HuH-7.5 (cell line): ENCODE measurements at regions not wholly inside any gene's neighbourhood (a gene's known extent, or its start where the extent isn't known, plus 50 kb on each side); places are given as distances from the start of the nearest gene placed in this dataset.
A peak's percentile ranks its signal among the peaks of the same experiment; 100 is the strongest.

Source experiments
- DNase-seq: peaks from one replicate; pipeline ENCODE4 v3.0.0; 2011; ENCODE audit warnings: low spot score

DNA sequence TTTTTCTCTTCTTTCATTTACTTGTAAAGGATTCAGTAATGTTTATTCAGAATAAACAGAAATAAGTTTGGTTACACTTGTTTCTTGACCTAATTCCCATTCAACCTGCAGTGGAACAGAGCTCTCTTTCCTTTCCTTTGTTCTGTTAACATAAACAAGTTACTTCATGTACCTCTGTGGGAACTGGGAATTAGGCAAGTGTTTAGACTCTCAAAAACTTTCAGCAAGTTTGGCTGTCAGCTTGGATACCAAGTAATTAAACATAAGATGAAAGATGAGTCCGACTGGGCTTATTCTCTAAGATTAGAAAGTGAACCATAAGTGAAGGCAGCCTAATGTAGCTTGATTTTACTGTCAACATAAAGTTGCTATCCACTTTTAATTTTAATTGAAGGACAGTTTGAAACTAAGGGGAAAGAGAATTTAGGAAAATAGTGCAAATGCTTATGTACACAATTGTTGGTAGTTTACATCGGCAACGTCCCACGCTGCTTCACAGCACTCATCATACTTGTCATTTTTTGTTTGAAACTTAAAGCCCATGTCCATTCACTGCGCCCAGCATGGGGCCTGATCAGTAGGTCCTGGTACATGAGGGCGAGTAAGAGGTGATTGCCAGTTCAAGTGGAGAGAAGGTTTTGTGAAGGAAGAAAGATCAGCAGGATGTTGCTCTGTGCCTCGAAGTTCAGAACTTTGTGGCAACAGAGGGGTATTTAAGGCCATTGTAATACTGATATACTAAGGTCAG lies 113.0 kb downstream of the PLEKHG1 start:
- no peak for DNase-seq

DNA sequence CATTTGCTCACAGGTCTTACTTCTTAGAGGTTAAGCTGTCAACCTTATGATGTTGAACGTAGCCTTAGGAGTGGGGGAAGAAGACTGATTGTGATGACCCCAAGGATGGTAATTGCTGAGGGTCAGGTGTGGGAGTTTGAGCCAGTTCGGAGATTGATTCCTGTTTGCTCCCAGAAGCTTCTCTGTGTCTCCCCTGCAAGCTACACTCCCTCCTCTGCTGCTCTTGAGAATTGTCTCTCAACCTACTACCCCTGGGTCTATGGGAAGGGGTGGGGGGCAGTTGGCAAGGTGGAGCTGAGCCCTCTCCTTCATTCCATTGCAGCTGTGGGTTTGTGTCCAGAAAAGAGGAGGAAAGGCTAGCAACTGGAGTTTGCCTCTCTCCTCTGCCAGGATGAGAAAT lies 113.8 kb downstream of the PLEKHG1 start:
- DNase-seq: no peak

DNA sequence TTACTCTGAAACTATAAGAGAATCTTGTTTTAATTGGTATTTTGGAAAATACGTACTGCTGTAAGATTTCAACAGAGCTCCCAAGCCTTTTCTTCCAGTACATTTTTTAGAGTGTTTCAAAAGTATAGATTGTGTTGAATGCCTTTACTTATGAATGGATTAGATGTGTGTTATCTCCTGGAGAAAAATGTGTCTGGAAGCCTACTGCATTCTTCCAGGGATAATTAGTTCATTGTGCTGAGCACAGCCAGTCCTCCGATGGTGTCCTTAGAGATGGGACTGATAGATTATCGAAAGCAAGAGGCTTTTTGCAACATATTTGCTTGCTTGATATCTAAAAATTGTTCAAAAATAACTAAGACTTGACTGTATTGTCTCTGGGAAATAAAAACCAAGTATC lies 114.2 kb downstream of the PLEKHG1 start:
- no peak for DNase-seq

DNA sequence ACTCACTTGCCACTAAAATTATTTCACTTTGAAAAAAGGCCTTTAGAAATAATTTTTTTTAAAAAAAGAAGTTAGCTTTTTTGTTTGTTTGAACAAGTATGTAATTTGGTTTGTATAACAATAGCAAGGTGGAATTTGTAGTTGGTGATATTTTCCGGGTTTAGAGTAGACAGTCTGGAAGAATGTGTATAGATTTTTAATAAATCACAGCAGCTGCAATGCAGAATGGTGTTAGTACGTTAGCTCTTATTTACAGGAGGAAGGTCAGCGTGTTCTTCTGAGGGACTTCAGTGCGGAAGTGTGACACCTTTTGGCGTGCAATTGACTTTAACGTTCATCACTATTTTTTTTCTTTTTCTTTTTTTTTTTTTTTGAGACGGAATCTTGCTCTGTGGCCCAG lies 115.4 kb downstream of the PLEKHG1 start:
- DNase-seq: no peak

DNA sequence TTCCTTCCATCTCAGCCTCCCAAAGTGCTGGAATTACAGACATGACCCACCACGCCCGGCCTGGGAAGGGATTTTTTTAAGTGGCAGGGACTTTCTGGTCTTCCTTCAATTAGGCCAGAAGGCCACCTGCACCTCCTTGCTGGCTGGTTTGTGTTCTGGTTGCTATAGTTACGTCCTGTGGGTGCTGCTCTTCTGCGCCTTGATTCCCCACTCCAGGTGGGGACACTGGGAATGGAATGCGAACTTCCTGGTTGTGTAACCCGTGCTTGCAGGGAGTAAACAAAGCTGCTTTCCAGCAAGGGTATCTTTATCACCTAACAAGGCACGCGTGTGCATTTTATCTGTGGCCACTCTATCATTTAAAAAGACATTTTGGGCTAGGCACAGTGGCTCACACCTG lies 117.7 kb downstream of the PLEKHG1 start:
- DNase-seq: peak; percentile 66

DNA sequence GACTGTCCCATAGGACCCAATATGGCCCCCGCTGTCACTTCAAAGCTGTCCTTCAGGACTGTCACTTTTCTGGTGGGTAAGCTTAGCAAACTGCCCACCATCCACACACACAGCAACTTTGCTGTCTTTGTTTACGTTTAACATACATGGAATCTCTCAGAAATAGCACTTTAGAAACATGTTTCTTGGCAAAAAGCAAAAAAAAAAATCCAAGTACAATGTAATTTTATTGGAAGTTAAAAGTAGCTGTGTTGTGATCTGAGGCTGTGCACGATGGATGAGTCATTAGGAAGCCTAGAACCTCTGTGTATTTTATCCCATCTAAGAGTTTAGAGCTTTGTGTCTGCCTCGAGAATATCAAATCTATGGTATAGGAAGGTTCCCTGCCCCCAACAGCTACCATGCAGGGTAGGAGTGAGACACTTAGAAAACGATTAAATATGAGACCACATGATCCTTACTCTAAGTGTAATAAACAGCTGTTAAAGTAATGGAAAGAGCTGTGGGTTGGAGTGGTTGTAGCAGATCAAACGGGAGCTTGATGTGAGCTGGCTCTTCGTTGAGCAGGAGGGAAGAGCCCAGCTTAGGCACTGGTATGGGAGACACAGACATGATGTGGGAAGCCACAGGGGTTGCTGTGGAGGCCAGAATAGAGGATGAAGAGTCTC lies 119.5 kb downstream of the PLEKHG1 start:
- DNase-seq: no peak

DNA sequence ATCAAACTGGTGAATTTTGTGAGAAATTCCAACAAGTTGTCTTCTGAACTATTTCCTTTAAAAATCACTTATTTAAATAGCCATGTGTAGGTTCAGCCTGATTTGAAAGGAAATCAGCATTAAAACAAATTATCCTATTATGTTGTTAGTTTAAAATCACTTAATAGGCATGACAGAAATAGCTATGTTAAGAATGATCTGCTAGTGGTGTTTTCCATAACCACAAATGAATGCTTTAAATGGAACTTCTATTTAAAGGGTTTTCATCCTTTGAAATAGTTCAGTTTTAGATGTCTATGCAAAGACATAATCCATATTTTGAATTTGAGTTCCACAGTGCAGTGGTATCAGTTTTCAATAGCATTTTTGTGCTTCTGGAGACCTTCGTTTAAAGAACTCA lies 120.1 kb downstream of the PLEKHG1 start:
- no peak for DNase-seq

DNA sequence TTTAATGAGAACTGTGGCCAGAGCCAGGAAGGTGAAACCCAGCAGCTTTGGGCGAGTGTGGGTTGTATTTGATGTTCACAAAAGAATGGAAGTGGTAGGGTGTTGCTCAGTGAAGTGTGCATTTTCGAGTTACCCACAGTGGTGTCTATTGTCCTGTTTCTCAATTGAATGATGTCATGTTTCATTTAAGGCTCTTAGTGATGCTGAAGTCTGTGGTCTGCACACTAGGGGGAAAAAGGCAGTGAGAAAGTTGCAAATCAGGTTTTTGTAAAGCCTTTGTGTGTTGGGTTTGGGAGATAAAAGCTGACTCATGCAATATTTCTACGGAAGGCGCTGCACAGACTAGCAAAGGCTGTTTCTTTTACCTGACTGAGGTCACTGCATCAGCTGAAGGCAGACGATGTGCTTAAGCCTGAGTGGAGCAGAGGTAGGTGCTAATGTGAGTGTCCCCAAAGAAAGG lies 121.1 kb downstream of the PLEKHG1 start:
- DNase-seq: no peak

DNA sequence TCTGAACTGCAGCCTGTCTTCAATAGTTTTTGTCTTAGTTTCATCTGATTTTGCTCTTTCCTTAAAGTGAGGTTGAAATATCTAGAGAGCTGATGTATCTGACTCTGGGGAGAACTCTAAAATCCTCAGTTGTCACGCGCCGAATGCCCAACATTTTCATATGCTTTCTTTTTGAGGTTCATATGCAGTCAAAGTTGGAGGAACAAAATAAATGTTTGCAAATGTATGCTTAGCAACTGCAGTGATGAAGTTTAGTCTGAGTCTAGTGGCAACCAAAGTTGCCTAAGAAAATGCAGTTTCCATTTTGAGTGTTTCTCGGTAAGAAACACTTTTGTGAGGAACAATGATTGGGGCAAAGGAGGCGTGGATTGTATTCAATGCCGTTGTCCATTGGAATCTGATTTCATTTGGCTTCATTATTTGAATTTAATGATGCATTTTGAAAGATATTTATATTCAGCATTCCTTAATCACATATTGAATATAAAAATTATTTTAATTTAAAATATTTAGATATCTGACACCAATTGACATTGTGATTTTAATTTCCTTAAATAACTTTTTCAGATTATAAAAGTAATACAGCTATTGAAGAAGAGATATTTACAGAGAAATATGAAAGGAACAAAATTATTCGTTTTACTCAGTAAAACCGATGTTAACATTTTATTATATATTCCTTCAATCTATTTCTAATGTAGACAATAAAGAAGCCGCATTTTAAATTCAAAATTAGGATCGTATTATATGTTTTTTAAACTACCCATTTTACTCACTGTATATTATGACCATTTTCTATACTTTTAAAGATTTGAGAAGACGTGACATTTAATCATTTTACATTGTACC lies 122.0 kb downstream of the PLEKHG1 start:
- no peak for DNase-seq

DNA sequence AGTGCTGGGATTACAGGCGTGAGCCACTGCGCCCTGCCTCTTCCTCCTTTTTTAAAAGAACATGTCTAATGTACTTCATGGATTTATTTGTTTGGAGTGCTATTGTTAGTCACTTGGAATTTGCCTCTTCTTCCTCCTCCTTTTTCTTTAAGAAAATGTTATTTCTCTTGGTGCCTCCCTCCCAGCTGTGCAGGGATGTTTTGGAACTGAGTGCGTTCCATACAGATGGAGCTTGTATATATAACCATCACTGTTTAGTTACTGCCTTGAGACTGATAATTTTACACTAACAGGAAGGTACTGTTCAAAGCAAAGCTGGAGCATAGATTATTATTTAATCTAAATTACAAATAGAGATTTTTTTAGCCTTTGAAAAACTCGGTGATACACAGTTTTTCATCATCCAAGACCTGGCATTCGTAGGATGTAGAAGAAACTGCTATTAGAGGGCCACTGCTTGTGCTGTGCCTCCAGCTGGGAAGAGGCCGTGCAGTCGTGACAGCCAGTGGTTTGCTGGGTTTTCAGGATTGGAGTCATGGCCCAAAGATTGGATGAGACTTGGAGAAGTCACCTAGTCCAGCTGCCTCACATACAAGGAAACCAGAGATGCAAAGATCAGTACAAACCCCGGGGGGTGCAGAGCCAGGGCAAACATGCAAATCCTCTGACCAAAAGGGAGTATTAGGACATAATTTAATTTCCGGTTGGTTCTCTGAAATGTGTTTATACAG lies 123.1 kb downstream of the PLEKHG1 start:
- no peak for DNase-seq

DNA sequence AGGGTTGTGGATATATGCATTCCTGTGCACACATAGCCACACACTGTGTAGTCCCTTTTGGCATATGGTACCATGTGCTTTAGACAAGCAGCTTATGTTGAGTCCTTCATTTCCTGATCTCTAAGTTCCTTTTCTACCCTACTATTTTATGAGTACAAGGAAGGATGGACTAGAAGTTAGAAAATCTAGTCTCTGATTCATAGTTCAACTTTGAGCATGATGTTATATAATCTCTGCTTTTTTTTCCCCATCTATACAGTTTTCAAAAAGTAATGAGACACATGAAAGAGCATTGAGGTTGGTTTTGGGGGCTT lies 123.6 kb downstream of the PLEKHG1 start:
- no peak for DNase-seq

DNA sequence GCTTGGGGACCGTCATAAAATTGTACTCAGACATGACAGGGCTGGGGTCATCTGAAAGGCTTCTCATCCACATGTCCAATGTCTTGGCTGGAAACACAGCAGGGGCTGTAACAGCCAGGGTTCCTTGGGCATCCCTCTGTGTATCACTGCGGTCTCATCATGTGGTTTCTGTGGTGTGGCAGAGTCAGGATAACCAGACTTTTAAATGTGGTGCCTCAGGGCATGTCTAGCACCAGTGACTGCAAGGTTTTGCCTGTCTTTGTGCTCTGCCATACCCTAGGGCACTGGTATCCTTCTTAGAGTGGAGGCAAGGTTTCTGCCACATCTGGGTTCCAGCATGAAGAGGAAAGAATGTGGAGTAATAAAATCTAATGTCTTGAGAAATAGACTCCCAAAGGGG lies 124.2 kb downstream of the PLEKHG1 start:
- DNase-seq: no peak

DNA sequence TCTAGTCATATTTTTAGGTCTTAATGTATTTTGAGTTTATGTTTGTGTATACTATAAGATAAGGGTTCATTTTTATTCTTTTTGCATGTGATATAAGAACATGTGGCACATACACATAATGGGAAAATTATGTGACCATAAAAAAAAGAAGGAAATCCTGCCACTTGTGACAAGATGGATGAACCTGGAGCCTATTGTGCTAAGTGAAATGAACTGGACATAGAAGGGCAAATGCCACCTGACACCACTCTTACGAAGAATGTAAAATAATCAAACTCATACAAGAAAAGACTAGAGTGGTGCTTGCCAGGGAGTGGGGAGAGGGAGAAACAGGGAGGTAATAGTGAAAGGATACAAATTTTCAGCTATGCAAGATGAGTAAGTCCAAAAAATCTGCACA lies 126.1 kb downstream of the PLEKHG1 start:
- DNase-seq: no peak

DNA sequence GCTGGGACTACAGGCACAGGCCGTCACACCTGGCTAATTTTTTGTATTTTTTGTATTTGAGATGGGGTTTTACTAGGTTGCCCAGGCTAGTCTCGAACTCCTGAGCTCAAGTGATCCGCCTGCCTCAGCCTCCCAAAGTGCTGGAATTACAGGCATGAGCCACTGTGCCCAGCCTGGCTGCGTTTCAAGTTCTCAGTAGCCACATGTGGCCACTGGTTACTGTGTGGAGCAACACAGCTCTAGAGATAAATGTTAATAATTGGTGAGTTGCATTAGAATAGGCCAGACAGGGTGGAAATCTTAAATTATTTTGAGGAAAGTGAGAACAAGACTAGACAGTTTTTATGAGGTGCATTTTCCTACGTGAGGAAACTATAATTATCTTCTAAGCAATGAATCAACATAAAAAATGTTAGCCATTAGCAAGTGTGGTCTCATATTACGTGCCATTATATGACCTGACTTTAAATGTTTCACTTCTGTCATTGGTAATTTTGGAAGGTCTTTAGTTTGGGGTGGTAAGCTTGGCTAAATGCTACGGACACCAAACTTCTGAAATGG lies 129.6 kb downstream of the PLEKHG1 start:
- no peak for DNase-seq

DNA sequence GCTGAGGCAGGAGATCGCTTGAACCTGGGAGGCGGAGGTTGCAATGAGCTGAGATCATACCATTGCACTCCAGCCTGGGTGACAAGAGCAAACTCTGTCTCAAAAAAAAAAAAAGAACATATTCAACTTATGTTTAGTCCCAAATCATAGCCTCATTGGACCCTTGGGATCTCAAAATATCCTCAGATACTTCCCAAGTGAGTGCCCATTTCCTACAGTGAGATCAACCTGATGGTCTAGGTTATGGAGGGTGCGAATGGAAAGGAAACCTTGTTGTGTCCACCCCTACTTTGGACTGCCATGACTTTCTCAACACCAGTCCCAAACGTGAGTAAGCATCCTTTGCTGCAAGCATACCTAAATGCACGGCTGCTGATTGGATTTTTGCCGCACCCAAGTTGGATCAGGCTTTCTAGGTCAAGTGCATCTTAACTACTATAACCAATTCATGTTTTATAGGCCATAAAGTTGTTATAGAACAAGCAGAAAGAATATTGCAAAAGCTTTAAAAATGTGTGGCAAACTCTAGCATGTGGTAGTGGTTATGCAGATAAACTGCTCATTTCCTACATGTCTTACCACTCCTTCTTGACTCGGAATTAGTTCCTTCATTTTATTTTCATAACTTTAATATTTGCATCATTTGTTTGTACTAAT lies 131.2 kb downstream of the PLEKHG1 start:
- DNase-seq: no peak

DNA sequence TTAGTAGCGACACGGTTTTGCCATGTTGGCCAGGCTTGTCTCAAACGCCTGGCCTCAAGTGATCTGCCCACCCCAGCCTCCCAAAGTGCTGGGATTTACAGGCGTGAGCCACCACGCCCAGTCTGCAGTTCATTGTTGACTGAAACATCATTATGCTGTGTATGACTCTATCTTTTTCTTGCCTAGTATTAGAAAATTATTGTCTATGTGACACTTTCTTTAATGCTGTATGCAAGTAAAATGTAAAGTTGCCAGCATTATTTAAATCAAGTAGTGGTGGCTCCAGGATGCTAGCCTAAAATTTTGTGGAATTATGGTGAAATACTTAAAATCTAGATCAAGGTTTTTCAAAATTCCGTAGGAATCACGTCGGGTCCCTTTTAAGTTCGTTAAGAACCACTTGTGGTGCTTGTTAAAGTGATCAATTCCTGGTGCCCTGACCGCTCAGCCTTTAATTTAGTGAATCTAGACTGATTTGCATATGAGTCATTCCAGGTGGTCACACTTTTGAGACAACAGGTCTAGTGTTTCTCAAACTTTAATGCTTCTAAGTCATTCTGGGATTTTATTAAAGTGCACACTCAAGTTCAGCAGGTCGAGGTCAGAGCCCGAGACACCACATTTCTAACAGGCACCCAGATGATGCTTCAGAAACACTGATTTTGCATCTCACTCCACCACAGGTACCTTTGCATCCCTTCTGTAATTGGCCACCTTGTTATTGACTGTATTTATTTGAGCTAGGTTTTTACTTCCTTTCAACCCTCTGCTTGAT lies 132.6 kb upstream of the MTHFD1L start:
- DNase-seq: no peak

DNA sequence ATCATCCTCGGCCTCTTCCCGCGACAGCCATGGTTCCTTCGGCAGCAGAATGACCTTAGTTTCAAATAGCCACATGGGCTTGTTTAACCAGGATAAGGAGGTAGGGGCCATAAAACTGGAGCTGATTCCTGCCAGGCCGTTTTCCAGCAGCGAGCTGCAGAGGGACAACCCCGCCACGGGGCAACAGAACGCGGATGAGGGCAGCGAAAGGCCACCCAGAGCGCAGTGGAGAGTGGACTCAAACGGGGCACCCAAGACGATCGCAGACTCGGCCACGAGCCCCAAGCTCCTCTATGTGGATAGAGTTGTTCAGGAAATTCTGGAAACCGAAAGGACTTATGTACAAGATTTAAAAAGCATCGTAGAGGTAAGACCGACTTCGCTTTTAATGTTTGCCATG lies 131.8 kb upstream of the MTHFD1L start:
- DNase-seq: no peak

DNA sequence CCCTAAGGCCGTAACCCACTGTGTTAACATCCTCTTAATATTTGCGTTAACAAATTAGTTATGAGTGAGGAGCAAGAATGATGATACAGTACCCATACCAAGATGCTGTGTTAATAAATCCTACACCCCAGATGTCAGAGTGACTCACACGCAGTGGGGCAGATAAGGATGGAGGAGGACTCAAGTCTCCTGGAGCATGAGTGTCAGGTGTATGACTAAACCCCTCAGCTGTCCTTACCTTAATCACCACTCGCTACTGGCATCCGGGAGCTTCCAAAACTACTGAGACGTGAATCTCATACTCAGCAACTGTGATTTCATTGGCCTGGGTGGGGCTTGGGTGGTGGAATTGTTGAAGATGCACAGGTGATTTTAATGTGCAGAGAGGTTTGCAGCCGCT lies 131.3 kb upstream of the MTHFD1L start:
- no peak for DNase-seq

DNA sequence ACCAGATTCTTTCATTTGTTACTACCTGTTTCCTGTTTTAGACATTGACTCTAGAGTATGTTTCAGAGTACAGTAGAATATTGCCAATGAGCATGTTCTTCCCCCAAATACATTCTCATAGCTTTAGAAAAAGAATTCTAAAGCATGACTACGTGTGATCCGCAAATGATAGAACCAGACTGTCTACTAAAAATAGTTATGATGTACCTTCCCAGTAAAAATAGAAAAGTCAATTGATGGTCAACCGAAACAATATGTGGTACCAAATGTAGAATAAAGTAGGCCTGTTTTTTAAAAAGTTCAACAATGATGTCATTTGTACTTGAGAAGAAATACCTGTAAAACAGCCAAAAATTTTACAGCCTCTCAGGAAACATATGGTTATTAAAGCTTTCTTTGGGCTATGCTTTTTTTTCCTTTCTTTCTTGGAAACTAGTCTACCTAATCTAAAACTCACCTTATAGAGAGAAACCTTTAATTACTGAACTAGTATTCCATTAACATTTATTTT lies 130.1 kb upstream of the MTHFD1L start:
- no peak for DNase-seq

DNA sequence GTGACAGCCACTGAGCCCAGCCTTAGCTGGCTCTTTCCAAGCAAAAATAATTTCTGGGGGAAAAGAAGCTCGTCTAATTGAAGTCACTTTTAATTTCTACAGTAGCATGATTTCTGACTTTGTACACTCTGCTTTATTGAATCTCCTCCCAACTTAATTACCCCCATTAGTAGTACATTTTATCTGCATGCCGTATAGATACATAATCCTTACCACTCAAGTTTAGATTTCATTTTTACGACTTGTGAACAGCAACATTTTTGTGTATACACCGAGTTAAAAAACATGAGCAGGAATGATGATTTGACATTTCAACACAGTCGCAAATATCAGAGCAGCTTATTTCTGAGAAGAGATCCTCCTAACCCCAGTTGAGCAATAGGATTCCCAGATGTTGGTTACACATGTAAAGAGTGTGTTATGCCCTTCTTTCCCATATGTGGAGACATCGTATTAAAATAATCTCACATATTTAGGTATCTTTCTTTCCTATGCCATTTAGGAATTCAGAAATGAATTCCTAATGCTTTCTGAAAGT lies 127.3 kb upstream of the MTHFD1L start:
- DNase-seq: no peak
